HEK293T (cell line): ENCODE measurements at regions not wholly inside any gene's neighbourhood (a gene's known extent, or its start where the extent isn't known, plus 50 kb on each side); places are given as distances from the start of the nearest gene placed in this dataset.

ENCODE experiments used
- CTCF ChIA-PET: fragments of 350-600 bp; formaldehyde crosslinking; extraction: SDS; loops from one replicate; lab custom pipeline; 2021; ENCODE audit warnings: antibody characterized with exemption, inconsistent platforms; lab: Yijun Ruan, JAX
- POLR2A ChIA-PET: fragments of 350-600 bp; formaldehyde crosslinking; extraction: SDS; loops from one replicate; lab custom pipeline; 2020; ENCODE audit warnings: antibody characterized with exemption, inconsistent platforms; lab: Yijun Ruan, JAX
- DNase-seq: peaks from one replicate; pipeline ENCODE4 v3.0.0; 2012; ENCODE audit warnings: mixed read lengths; ENCODE audit errors: extremely low spot score
- ARNT ChIP-seq: fragments of 450-650 bp; IDR thresholded peaks from 2 replicates; pipeline ENCODE4 v1.6.1; 2017; ENCODE audit warnings: mild to moderate bottlenecking
- BHLHE40 ChIP-seq: fragments of 450-650 bp; IDR thresholded peaks from 2 replicates; pipeline ENCODE4 v1.6.1; 2016; ENCODE audit warnings: mild to moderate bottlenecking, moderate library complexity, borderline replicate concordance
- CTBP1 ChIP-seq: fragments of 450-650 bp; IDR thresholded peaks from 2 replicates; pipeline ENCODE4 v1.6.1; 2016; ENCODE audit warnings: borderline replicate concordance
- ELF4 ChIP-seq: fragments of 450-650 bp; IDR thresholded peaks from 2 replicates; pipeline ENCODE4 v1.6.1; 2017; ENCODE audit warnings: antibody characterized with exemption
- FOXA1 ChIP-seq: fragments of 450-650 bp; IDR thresholded peaks from 2 replicates; pipeline ENCODE4 v1.6.1; 2016; ENCODE audit warnings: mild to moderate bottlenecking
- FOXK2 ChIP-seq: fragments of 450-650 bp; IDR thresholded peaks from 2 replicates; pipeline ENCODE4 v1.6.1; 2016; ENCODE audit warnings: mild to moderate bottlenecking
- FOXM1 ChIP-seq: fragments of 450-650 bp; IDR thresholded peaks from 2 replicates; pipeline ENCODE4 v1.6.1; 2017; ENCODE audit warnings: mild to moderate bottlenecking, borderline replicate concordance
- HDGF ChIP-seq: fragments of 450-650 bp; IDR thresholded peaks from 2 replicates; pipeline ENCODE4 v1.6.1; 2017; ENCODE audit warnings: antibody characterized with exemption, borderline replicate concordance
- L3MBTL2 ChIP-seq: fragments of 450-650 bp; conservative IDR thresholded peaks from 2 replicates; pipeline ENCODE4 v1.6.1; 2016; ENCODE audit warnings: mild to moderate bottlenecking
- LEF1 ChIP-seq: fragments of 450-650 bp; IDR thresholded peaks from 2 replicates; pipeline ENCODE4 v1.6.1; 2017; ENCODE audit warnings: mild to moderate bottlenecking, borderline replicate concordance
- NFRKB ChIP-seq: fragments of 450-650 bp; IDR thresholded peaks from 2 replicates; pipeline ENCODE4 v1.6.1; 2016; ENCODE audit warnings: mild to moderate bottlenecking, moderate library complexity
- PKNOX1 ChIP-seq: fragments of 450-650 bp; IDR thresholded peaks from 2 replicates; pipeline ENCODE4 v1.6.1; 2016
- SP1 ChIP-seq: fragments of 450-650 bp; IDR thresholded peaks from 2 replicates; pipeline ENCODE4 v1.6.1; 2017
- SUZ12 ChIP-seq: fragments of 450-650 bp; IDR thresholded peaks from 2 replicates; pipeline ENCODE4 v1.6.1; 2016; ENCODE audit warnings: mild to moderate bottlenecking
- TARDBP ChIP-seq: fragments of 450-650 bp; IDR thresholded peaks from 2 replicates; pipeline ENCODE4 v1.6.1; 2016
- ZNF384 ChIP-seq: fragments of 450-650 bp; IDR thresholded peaks from 2 replicates; pipeline ENCODE4 v1.6.1; 2016

GRCh38 chr1:189434461-189434860 is 1043.2 kb downstream of the BRINP3 start:
- POLR2A ChIA-PET: no interaction called here
- CTCF ChIA-PET: no interaction called here
- no peak for DNase-seq

GRCh38 chr1:189435398-189435797 is 1042.3 kb downstream of the BRINP3 start:
- no peak for DNase-seq
- POLR2A ChIA-PET: no interaction called here
- TF ChIP-seq NFRKB (no peak), SP1 (no peak), ZNF384 (no peak), FOXA1 (no peak), HDGF (no peak), CTBP1 (no peak), LEF1 (no peak)
- CTCF ChIA-PET: no interaction called here

More at GRCh38 chr1:189434461-189434860, 1043.2 kb downstream of the BRINP3 start:
- no peak for TF ChIP-seq HDGF
- no peak for TF ChIP-seq TARDBP
- TF ChIP-seq BHLHE40: no peak
- TF ChIP-seq FOXM1: no peak
- TF ChIP-seq L3MBTL2: no peak
- TF ChIP-seq NFRKB: no peak
- TF ChIP-seq CTBP1: no peak
- no peak for TF ChIP-seq PKNOX1
- no peak for TF ChIP-seq LEF1
- TF ChIP-seq FOXA1: no peak
- TF ChIP-seq ARNT: no peak
- no peak for TF ChIP-seq SUZ12
- TF ChIP-seq FOXK2: no peak
- no peak for TF ChIP-seq ELF4
- no peak for TF ChIP-seq SP1
- no peak for TF ChIP-seq ZNF384

- CTCF ChIA-PET: no interaction called here
- TF ChIP-seq PKNOX1: no peak
- TF ChIP-seq NFRKB: no peak
- no peak for TF ChIP-seq CTBP1
- no peak for TF ChIP-seq TARDBP
- no peak for TF ChIP-seq SP1
- TF ChIP-seq FOXM1: no peak
- DNase-seq: no peak
- POLR2A ChIA-PET: no interaction called here
Observed at GRCh38 chr1:189438808-189439207, 1038.9 kb downstream of the BRINP3 start.

GRCh38 chr1:189463166-189463565 is 1014.5 kb downstream of the BRINP3 start:
- POLR2A ChIA-PET: no interaction called here
- DNase-seq: no peak
- TF ChIP-seq ARNT (no peak), TARDBP (no peak), SP1 (no peak), ZNF384 (no peak), HDGF (no peak), PKNOX1 (no peak), FOXA1 (no peak), BHLHE40 (no peak), NFRKB (no peak), L3MBTL2 (no peak)
- CTCF ChIA-PET: no interaction called here

GRCh38 chr1:189496768-189497167 is 980.9 kb downstream of the BRINP3 start:
- CTCF ChIA-PET: no interaction called here
- TF ChIP-seq ZNF384 (no peak), FOXM1 (no peak), SP1 (no peak), CTBP1 (no peak), PKNOX1 (no peak)
- DNase-seq: no peak
- POLR2A ChIA-PET: no interaction called here

GRCh38 chr1:189499736-189500135 is 977.9 kb downstream of the BRINP3 start:
- ChIA-PET CTCF (interaction anchor here (0.6 kb wide), 1 partner anchor 95 kb away, joined by 3 read pairs; no protein-coding TSS in a partner anchor), POLR2A (no interaction called here)
- TF ChIP-seq NFRKB (no peak), ARNT (no peak), ZNF384 (no peak), SP1 (no peak), PKNOX1 (no peak), L3MBTL2 (no peak), FOXM1 (no peak), HDGF (no peak)
- no peak for DNase-seq
